ENCODE measurements at regions not wholly inside any gene's neighbourhood (a gene's known extent, or its start where the extent isn't known, plus 50 kb on each side); places are given as distances from the start of the nearest gene placed in this dataset.

GRCh38 chr5:20498102-20498501 lies 510.1 kb upstream of the CDH18 start:
- TF ChIP-seq POLR2A (IDR thresholded peaks at IDR 0.05) = no peak
- TF ChIP-seq, protein P1, sequence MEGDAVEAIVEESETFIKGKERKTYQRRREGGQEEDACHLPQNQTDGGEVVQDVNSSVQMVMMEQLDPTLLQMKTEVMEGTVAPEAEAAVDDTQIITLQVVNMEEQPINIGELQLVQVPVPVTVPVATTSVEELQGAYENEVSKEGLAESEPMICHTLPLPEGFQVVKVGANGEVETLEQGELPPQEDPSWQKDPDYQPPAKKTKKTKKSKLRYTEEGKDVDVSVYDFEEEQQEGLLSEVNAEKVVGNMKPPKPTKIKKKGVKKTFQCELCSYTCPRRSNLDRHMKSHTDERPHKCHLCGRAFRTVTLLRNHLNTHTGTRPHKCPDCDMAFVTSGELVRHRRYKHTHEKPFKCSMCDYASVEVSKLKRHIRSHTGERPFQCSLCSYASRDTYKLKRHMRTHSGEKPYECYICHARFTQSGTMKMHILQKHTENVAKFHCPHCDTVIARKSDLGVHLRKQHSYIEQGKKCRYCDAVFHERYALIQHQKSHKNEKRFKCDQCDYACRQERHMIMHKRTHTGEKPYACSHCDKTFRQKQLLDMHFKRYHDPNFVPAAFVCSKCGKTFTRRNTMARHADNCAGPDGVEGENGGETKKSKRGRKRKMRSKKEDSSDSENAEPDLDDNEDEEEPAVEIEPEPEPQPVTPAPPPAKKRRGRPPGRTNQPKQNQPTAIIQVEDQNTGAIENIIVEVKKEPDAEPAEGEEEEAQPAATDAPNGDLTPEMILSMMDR (IDR thresholded peaks at IDR 0.05) = no peak
- intact Hi-C loops (cut with DNase I) = no loop called here
- ATAC-seq (no peak), DNase-seq (no peak)
- H3K4me3 ChIP-seq = no peak overlapping the region
- H3K27ac ChIP-seq = peak overlapping the region in 1 of 4 donors; percentile 39
- no peaks in the 10 kb centered on the region for H3K9me3 ChIP-seq
- WGBS, 2 donors = 97 to 100% methylated on average over 1 of the region's 1 CpG
- peaks cover 4% of the 10 kb centered on the region for H3K4me1 ChIP-seq
- H3K36me3 ChIP-seq (replicated peaks in 1 of 2; ENCODE audit: insufficient read depth in 1 of 2, low read depth in 2 of 2) = no peaks in the 10 kb centered on the region
- H3K27me3 ChIP-seq = no peaks in the 10 kb centered on the region

GRCh38 chr5:20497356-20497755 lies 509.4 kb upstream of the CDH18 start:
- WGBS, 2 donors = 37 to 48% methylated on average over 2 of the region's 2 CpGs
- Histone ChIP-seq H3K9me3 (no peaks in the 10 kb centered on the region), H3K27me3 (no peaks in the 10 kb centered on the region), H3K4me3 (no peak overlapping the region), H3K4me1 (peaks cover 4% of the 10 kb centered on the region), H3K27ac (peak overlapping the region in 3 of 4 donors; percentile 47 to 58 (median 57)), H3K36me3 (replicated peaks in 1 of 2; ENCODE audit: insufficient read depth in 1 of 2, low read depth in 2 of 2) (no peaks in the 10 kb centered on the region)
- ATAC-seq (peak; percentile 100), DNase-seq (peak in 3 of 4 donors; percentile 22 to 48 (median 42))
- intact Hi-C loops (cut with DNase I) = no loop called here
- TF ChIP-seq, protein P1 (IDR thresholded peaks at IDR 0.05) = no peak
- TF ChIP-seq POLR2A (IDR thresholded peaks at IDR 0.05) = no peak

DNA sequence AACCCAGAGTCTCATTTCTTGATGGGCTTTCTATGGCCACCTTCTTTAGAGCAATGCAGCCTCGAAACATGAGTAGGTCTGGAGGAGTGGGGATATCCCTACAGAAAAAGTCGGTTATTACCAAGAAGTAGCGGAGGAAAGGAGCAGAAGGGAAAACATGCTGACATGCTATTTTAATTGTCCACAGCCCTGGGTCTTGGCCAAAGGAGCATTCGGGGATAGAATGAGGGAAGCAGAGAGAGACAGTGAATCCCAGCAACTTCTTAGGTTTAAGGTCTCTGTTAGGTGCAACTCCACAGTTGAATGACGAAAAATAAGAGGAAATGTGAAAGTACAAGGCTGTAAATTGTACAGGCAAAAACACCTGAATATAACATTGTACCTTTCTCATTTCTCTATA lies 506.7 kb upstream of the CDH18 start:
- TF ChIP-seq POLR2A (IDR thresholded peaks at IDR 0.05) = no peak
- TF ChIP-seq, protein P1 (IDR thresholded peaks at IDR 0.05) = no peak
- ATAC-seq (no peak), DNase-seq (no peak)
- H3K4me3 ChIP-seq = no peak overlapping the region
- no peaks in the 10 kb centered on the region for H3K9me3 ChIP-seq
- peaks cover 4% of the 10 kb centered on the region for H3K4me1 ChIP-seq
- H3K36me3 ChIP-seq (replicated peaks in 1 of 2; ENCODE audit: insufficient read depth in 1 of 2, low read depth in 2 of 2) = no peaks in the 10 kb centered on the region
- intact Hi-C loops (cut with DNase I) = no loop called here
- no peak overlapping the region for H3K27ac ChIP-seq
- WGBS, 2 donors = 86 to 92% methylated on average over 5 of the region's 5 CpGs
- H3K27me3 ChIP-seq = no peaks in the 10 kb centered on the region

DNA sequence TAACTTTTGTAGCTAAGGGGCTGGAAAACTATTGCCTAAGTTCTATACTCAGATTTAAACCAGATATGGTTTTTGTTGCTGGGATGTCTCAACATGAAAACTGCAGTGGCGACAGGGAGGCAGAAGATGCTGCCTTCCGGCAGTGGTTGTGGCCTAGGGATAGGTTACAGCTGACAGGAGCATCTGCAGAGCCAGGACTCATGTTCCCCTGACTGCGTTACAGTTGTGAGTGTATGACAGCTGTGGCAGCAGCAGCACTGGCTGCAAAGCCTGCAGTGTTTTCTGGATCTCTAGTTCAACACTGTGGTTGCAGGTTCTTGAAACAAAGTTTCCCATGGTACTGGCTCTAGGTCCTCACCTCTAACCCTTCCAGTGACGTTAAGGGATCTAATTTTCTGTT lies 498.8 kb upstream of the CDH18 start:
- Histone ChIP-seq H3K27me3 (no peaks in the 10 kb centered on the region), H3K36me3 (replicated peaks in 1 of 2; ENCODE audit: insufficient read depth in 1 of 2, low read depth in 2 of 2) (no peaks in the 10 kb centered on the region), H3K9me3 (no peaks in the 10 kb centered on the region), H3K4me3 (no peak overlapping the region), H3K4me1 (no peaks in the 10 kb centered on the region), H3K27ac (no peak overlapping the region)
- intact Hi-C loops (cut with DNase I) = no loop called here
- no peak for ATAC-seq
- WGBS, 2 donors = 66% methylated on average over 4 of the region's 4 CpGs
- no peak for TF ChIP-seq POLR2A (IDR thresholded peaks at IDR 0.05)
- TF ChIP-seq, protein P1 (IDR thresholded peaks at IDR 0.05) = no peak
- no peak for DNase-seq

DNA sequence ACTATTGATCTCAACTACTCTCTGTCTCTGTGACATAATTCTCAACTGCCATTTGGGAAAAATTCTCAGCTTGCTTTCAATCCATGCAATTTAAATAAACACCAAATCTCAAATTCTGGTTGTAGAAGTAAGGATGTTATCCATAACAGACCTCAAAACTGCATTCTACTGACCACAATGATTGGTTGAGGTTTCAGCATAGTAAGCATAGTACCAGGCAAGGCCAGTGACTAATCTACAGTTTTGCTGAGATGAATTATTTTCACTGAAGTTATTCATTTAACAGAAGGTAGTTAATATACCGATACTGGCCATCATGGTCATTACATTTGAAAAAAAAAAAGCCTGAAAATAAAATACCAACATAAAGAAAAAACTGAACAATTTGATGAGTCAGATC lies 488.0 kb upstream of the CDH18 start:
- no peak for ATAC-seq
- Histone ChIP-seq H3K27ac (no peak overlapping the region), H3K36me3 (replicated peaks in 1 of 2; ENCODE audit: insufficient read depth in 1 of 2, low read depth in 2 of 2) (no peaks in the 10 kb centered on the region), H3K4me1 (no peaks in the 10 kb centered on the region), H3K27me3 (no peaks in the 10 kb centered on the region), H3K4me3 (no peak overlapping the region), H3K9me3 (no peaks in the 10 kb centered on the region)
- 56 to 57% methylated on average over 1 of the region's 1 CpG for WGBS, 2 donors
- TF ChIP-seq, protein P1 (IDR thresholded peaks at IDR 0.05) = no peak
- DNase-seq = no peak
- intact Hi-C loops (cut with DNase I) = no loop called here
